C4-2B (cell line): ENCODE measurements at regions not wholly inside any gene's neighbourhood (a gene's known extent, or its start where the extent isn't known, plus 50 kb on each side); places are given as distances from the start of the nearest gene placed in this dataset.

Experiments used
- H3K27ac ChIP-seq: fragments of 450-650 bp; 2 replicates; pipeline ENCODE4 v1.5.1; 2017
- CTCF ChIP-seq: fragments of 450-650 bp; conservative IDR thresholded peaks from 2 replicates; pipeline ENCODE4 v1.5.1; 2017; ENCODE audit warnings: mild to moderate bottlenecking
- ZFX ChIP-seq: fragments of 450-650 bp; IDR thresholded peaks from 2 replicates; pipeline ENCODE4 v1.6.1; 2017

- TF ChIP-seq CTCF = no peak
- no peak for TF ChIP-seq ZFX
- no peak overlapping the region for H3K27ac ChIP-seq
These were observed 62.7 kb upstream of the ARHGAP36 start for GRCh38 chrX:130995439-130995838.

GRCh38 chrX:130997314-130997713 lies 60.8 kb upstream of the ARHGAP36 start:
- TF ChIP-seq CTCF (no peak), ZFX (no peak)
- no peak overlapping the region for H3K27ac ChIP-seq

- TF ChIP-seq ZFX (no peak), CTCF (no peak)
- no peak overlapping the region for H3K27ac ChIP-seq
These were observed 58.8 kb upstream of the ARHGAP36 start for GRCh38 chrX:130999360-130999759.
